PFSK-1 (cell line): ENCODE measurements at regions not wholly inside any gene's neighbourhood (a gene's known extent, or its start where the extent isn't known, plus 50 kb on each side); places are given as distances from the start of the nearest gene placed in this dataset.

ENCODE experiments used
- FOXP2 ChIP-seq: optimal IDR thresholded peaks from 2 replicates; pipeline ENCODE3; 2011; ENCODE audit warnings: borderline replicate concordance, control low read depth, inconsistent platforms; ENCODE audit not compliant: insufficient read depth; ENCODE audit errors: extremely low read length, extremely low read depth
- POLR2AphosphoS5 ChIP-seq: IDR thresholded peaks from 2 replicates; pipeline ENCODE4 v1.6.1; 2012; ENCODE audit warnings: low read depth, mild to moderate bottlenecking, control low read depth, low read length, moderate library complexity
- SIN3A ChIP-seq: IDR thresholded peaks from 2 replicates; pipeline ENCODE4 v1.6.1; 2012; ENCODE audit warnings: mild to moderate bottlenecking, low read length, moderate library complexity, borderline replicate concordance; ENCODE audit not compliant: insufficient read depth
- TAF1 ChIP-seq: IDR thresholded peaks from 2 replicates; pipeline ENCODE4 v1.6.1; 2012; ENCODE audit warnings: low read length, control low read depth, borderline replicate concordance; ENCODE audit not compliant: insufficient read depth
- TF ChIP-seq, protein P1 (sequence below), 2 experiments: IDR thresholded peaks; 2 replicates each; pipeline versions ENCODE4 v1.6.1 to v1.8.0; 2011 to 2012; ENCODE audit warnings: low read depth in 2 of 2, low read length in 2 of 2, control low read depth in 1 of 2, inconsistent platforms in 1 of 2, mild to moderate bottlenecking in 1 of 2, moderate library complexity in 1 of 2; ENCODE audit not compliant: insufficient read depth in 1 of 2

GRCh38 chr4:31844350-31844749, 1124.2 kb downstream of the PCDH7 start:
- no peak for TF ChIP-seq SIN3A
- TF ChIP-seq POLR2AphosphoS5 = no peak
- TF ChIP-seq FOXP2 = no peak
- TF ChIP-seq, protein P1, sequence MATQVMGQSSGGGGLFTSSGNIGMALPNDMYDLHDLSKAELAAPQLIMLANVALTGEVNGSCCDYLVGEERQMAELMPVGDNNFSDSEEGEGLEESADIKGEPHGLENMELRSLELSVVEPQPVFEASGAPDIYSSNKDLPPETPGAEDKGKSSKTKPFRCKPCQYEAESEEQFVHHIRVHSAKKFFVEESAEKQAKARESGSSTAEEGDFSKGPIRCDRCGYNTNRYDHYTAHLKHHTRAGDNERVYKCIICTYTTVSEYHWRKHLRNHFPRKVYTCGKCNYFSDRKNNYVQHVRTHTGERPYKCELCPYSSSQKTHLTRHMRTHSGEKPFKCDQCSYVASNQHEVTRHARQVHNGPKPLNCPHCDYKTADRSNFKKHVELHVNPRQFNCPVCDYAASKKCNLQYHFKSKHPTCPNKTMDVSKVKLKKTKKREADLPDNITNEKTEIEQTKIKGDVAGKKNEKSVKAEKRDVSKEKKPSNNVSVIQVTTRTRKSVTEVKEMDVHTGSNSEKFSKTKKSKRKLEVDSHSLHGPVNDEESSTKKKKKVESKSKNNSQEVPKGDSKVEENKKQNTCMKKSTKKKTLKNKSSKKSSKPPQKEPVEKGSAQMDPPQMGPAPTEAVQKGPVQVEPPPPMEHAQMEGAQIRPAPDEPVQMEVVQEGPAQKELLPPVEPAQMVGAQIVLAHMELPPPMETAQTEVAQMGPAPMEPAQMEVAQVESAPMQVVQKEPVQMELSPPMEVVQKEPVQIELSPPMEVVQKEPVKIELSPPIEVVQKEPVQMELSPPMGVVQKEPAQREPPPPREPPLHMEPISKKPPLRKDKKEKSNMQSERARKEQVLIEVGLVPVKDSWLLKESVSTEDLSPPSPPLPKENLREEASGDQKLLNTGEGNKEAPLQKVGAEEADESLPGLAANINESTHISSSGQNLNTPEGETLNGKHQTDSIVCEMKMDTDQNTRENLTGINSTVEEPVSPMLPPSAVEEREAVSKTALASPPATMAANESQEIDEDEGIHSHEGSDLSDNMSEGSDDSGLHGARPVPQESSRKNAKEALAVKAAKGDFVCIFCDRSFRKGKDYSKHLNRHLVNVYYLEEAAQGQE (IDR thresholded peaks at IDR 0.05; ENCODE audit: insufficient read depth in 1 of 2, low read depth in 2 of 2, low read length in 2 of 2) = no peak
- no peak for TF ChIP-seq TAF1

GRCh38 chr4:31851946-31852345, 1131.8 kb downstream of the PCDH7 start:
- TF ChIP-seq SIN3A (no peak), TAF1 (no peak), POLR2AphosphoS5 (no peak), FOXP2 (no peak)
- TF ChIP-seq, protein P1 (IDR thresholded peaks at IDR 0.05; ENCODE audit: insufficient read depth in 1 of 2, low read depth in 2 of 2, low read length in 2 of 2) = no peak

DNA sequence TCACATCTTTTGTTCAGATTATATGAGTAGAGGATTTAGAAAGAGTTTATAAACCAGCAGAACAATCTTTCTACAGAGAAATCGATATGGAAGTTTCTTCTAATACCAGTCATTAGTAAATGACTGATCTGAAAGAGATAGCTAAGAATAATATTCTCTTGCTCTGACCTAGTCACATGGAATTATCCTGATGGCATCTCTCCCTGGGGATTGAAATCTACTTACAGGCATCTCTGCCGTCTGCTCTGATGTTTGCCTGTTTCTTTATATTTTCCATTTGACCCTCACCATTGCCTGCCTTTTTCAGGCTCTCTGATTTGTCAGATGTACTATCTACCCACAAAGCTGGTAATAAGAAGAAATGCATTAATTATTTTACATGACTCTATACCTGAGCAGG, 1157.3 kb downstream of the PCDH7 start:
- TF ChIP-seq POLR2AphosphoS5 (no peak), TAF1 (no peak)
- TF ChIP-seq, protein P1 (IDR thresholded peaks at IDR 0.05; ENCODE audit: insufficient read depth in 1 of 2, low read depth in 2 of 2, low read length in 2 of 2) = no peak

- TF ChIP-seq SIN3A (no peak), POLR2AphosphoS5 (no peak), FOXP2 (no peak), TAF1 (no peak)
- TF ChIP-seq, protein P1 (IDR thresholded peaks at IDR 0.05; ENCODE audit: insufficient read depth in 1 of 2, low read depth in 2 of 2, low read length in 2 of 2) = no peak
Measured at GRCh38 chr4:31896349-31896748, 1176.2 kb downstream of the PCDH7 start.

GRCh38 chr4:31905363-31905762, 1185.2 kb downstream of the PCDH7 start:
- TF ChIP-seq TAF1 = no peak
- TF ChIP-seq, protein P1 (IDR thresholded peaks at IDR 0.05; ENCODE audit: insufficient read depth in 1 of 2, low read depth in 2 of 2, low read length in 2 of 2) = no peak
